IPS-18c (cell line): ENCODE measurements at regions not wholly inside any gene's neighbourhood (a gene's known extent, or its start where the extent isn't known, plus 50 kb on each side); places are given as distances from the start of the nearest gene placed in this dataset.

Source experiments
- H3K4me3 ChIP-seq: 2 replicates; pipeline ENCODE4 v1.7.0; 2013; ENCODE audit warnings: low read depth, mild to moderate bottlenecking, low read length, moderate library complexity; ENCODE audit not compliant: insufficient read depth
- H3K9me3 ChIP-seq: one replicate; pipeline ENCODE4 v1.6.1; 2013; ENCODE audit warnings: mild to moderate bottlenecking, low read length, moderate library complexity; ENCODE audit not compliant: control insufficient read depth, insufficient read depth

- Histone ChIP-seq H3K9me3 (no peaks in the 10 kb centered on the region), H3K4me3 (no peak overlapping the region)
Measured at GRCh38 chr15:29393443-29393842, 123.8 kb upstream of the NSMCE3 start.

- Histone ChIP-seq H3K4me3 (no peak overlapping the region), H3K9me3 (no peaks in the 10 kb centered on the region)
Measured at GRCh38 chr15:29392358-29392757, 122.7 kb upstream of the NSMCE3 start.

- peaks cover 2% of the 10 kb centered on the region for H3K9me3 ChIP-seq
Measured at GRCh38 chr15:29390051-29390450, 120.4 kb upstream of the NSMCE3 start.

GRCh38 chr15:29386523-29386922 lies 116.9 kb upstream of the NSMCE3 start:
- Histone ChIP-seq H3K9me3 (peaks cover 2% of the 10 kb centered on the region), H3K4me3 (no peak overlapping the region)

More at GRCh38 chr15:29390051-29390450, 120.4 kb upstream of the NSMCE3 start:
- no peak overlapping the region for H3K4me3 ChIP-seq

- peaks cover 2% of the 10 kb centered on the region for H3K9me3 ChIP-seq
- no peak overlapping the region for H3K4me3 ChIP-seq
Measured at GRCh38 chr15:29383367-29383766, 113.7 kb upstream of the NSMCE3 start.

GRCh38 chr15:29382862-29383261 lies 113.2 kb upstream of the NSMCE3 start:
- peaks cover 2% of the 10 kb centered on the region for H3K9me3 ChIP-seq
- no peak overlapping the region for H3K4me3 ChIP-seq

- H3K9me3 ChIP-seq, result no peaks in the 10 kb centered on the region
- no peak overlapping the region for H3K4me3 ChIP-seq
Measured at GRCh38 chr15:29380466-29380865, 110.8 kb upstream of the NSMCE3 start.

- Histone ChIP-seq H3K9me3 (no peaks in the 10 kb centered on the region), H3K4me3 (no peak overlapping the region)
Measured at GRCh38 chr15:29379647-29380046, 110.0 kb upstream of the NSMCE3 start.

GRCh38 chr15:29377161-29377560 lies 107.5 kb upstream of the NSMCE3 start:
- H3K4me3 ChIP-seq, result no peak overlapping the region
- no peaks in the 10 kb centered on the region for H3K9me3 ChIP-seq

GRCh38 chr15:29376590-29376989 lies 107.0 kb upstream of the NSMCE3 start:
- H3K4me3 ChIP-seq, result no peak overlapping the region
- H3K9me3 ChIP-seq, result no peaks in the 10 kb centered on the region

- no peak overlapping the region for H3K4me3 ChIP-seq
- H3K9me3 ChIP-seq, result peaks cover 2% of the 10 kb centered on the region
Measured at GRCh38 chr15:29369261-29369660, 99.6 kb upstream of the NSMCE3 start.

- no peak overlapping the region for H3K4me3 ChIP-seq
- H3K9me3 ChIP-seq, result peaks cover 2% of the 10 kb centered on the region
Measured at GRCh38 chr15:29364426-29365078, 94.9 kb upstream of the NSMCE3 start.

- H3K4me3 ChIP-seq, result no peak overlapping the region
- peaks cover 2% of the 10 kb centered on the region for H3K9me3 ChIP-seq
Measured at GRCh38 chr15:29361560-29361959, 91.9 kb upstream of the NSMCE3 start.

- Histone ChIP-seq H3K9me3 (peaks cover 2% of the 10 kb centered on the region), H3K4me3 (no peak overlapping the region)
Measured at GRCh38 chr15:29360152-29360551, 90.5 kb upstream of the NSMCE3 start.

- Histone ChIP-seq H3K9me3 (peaks cover 2% of the 10 kb centered on the region), H3K4me3 (no peak overlapping the region)
Measured at GRCh38 chr15:29356786-29357185, 87.2 kb upstream of the NSMCE3 start.

- Histone ChIP-seq H3K4me3 (no peak overlapping the region), H3K9me3 (peaks cover 2% of the 10 kb centered on the region)
Measured at GRCh38 chr15:29355477-29355876, 85.9 kb upstream of the NSMCE3 start.

GRCh38 chr15:29352402-29352801 lies 82.8 kb upstream of the NSMCE3 start:
- no peaks in the 10 kb centered on the region for H3K9me3 ChIP-seq
- H3K4me3 ChIP-seq, result no peak overlapping the region

- no peak overlapping the region for H3K4me3 ChIP-seq
- no peaks in the 10 kb centered on the region for H3K9me3 ChIP-seq
Measured at GRCh38 chr15:29349196-29349595, 79.6 kb upstream of the NSMCE3 start.

- no peaks in the 10 kb centered on the region for H3K9me3 ChIP-seq
- H3K4me3 ChIP-seq, result no peak overlapping the region
Measured at GRCh38 chr15:29348336-29348914, 78.8 kb upstream of the NSMCE3 start.
